PC-3 (cell line): ENCODE measurements at regions not wholly inside any gene's neighbourhood (a gene's known extent, or its start where the extent isn't known, plus 50 kb on each side); places are given as distances from the start of the nearest gene placed in this dataset.

Experiments used
- ATAC-seq: fragments of 200-7000 bp; cut with Tn5 transposase; 2 replicates; pipeline ENCODE4 v1.9.1; 2020; ENCODE audit warnings: mild to moderate bottlenecking, moderate library complexity
- BruUV-seq: library from RNA; stranded (reverse); fragments of 400-500 nt; replicated peaks from 2 replicates; lab custom pipeline; 2021; lab: Mats Ljungman, UMichigan
- CTCF ChIA-PET: fragments of 300-600 bp; sonication (Branson Sonifier 250); formaldehyde crosslinking; loops from one replicate; lab custom pipeline; 2022; ENCODE audit warnings: antibody characterized with exemption; lab: Charles Lee
- POLR2A ChIA-PET: fragments of 300-600 bp; sonication (Branson Sonifier 250); formaldehyde crosslinking; loops from one replicate; lab custom pipeline; 2022; ENCODE audit warnings: antibody characterized with exemption; ENCODE audit not compliant: unreplicated experiment; lab: Charles Lee
- DNase-seq: peaks from one replicate; pipeline ENCODE4 v3.0.0-alpha.2; 2015
- H2AFZ ChIP-seq: fragments of 300-600 bp; sonication (generic); 2 replicates; pipeline ENCODE4 v1.6.0; 2016; ENCODE audit warnings: antibody characterized with exemption, low read length
- H3F3A ChIP-seq: fragments of 300-600 bp; sonication (generic); one replicate; pipeline ENCODE4 v1.6.0; 2017; ENCODE audit warnings: antibody characterized with exemption, low read length, control low read depth, mild to moderate bottlenecking; ENCODE audit not compliant: unreplicated experiment
- H3K27ac ChIP-seq: fragments of 300-600 bp; sonication (generic); 2 replicates; pipeline ENCODE4 v1.5.1; 2016; ENCODE audit warnings: mild to moderate bottlenecking, low read length
- H3K27me3 ChIP-seq: fragments of 300-600 bp; sonication (generic); 2 replicates; pipeline ENCODE4 v1.6.1; 2016; ENCODE audit warnings: low read length, mixed read lengths
- H3K36me3 ChIP-seq: fragments of 300-600 bp; sonication (generic); 2 replicates; pipeline ENCODE4 v1.6.1; 2016; ENCODE audit warnings: low read depth, mixed run types, low read length, mixed read lengths
- H3K4me1 ChIP-seq: fragments of 300-600 bp; sonication (generic); 2 replicates; pipeline ENCODE4 v1.5.1; 2016; ENCODE audit warnings: low read length; ENCODE audit not compliant: insufficient read depth
- H3K4me2 ChIP-seq: fragments of 300-600 bp; sonication (generic); 2 replicates; pipeline ENCODE4 v1.6.0; 2016; ENCODE audit warnings: low read length
- H3K4me3 ChIP-seq: fragments of 300-600 bp; sonication (generic); 2 replicates; pipeline ENCODE4 v1.5.1; 2016; ENCODE audit warnings: mild to moderate bottlenecking, low read length, mixed read lengths
- H3K79me2 ChIP-seq: fragments of 300-600 bp; sonication (generic); 2 replicates; pipeline ENCODE4 v1.6.1; 2017; ENCODE audit warnings: low read length, mixed read lengths
- H3K9ac ChIP-seq: fragments of 300-600 bp; sonication (generic); 2 replicates; pipeline ENCODE4 v1.6.0; 2016; ENCODE audit warnings: mild to moderate bottlenecking, low read length
- H3K9me2 ChIP-seq: fragments of 300-600 bp; sonication (generic); replicated peaks from 2 replicates; pipeline ENCODE4 v1.6.1; 2016; ENCODE audit warnings: mixed run types, low read length, mixed read lengths
- H3K9me3 ChIP-seq: fragments of 300-600 bp; sonication (generic); 2 replicates; pipeline ENCODE4 v1.6.1; 2016; ENCODE audit warnings: low read length, mixed read lengths
- H4K20me1 ChIP-seq: fragments of 300-600 bp; sonication (generic); 2 replicates; pipeline ENCODE4 v1.6.1; 2016; ENCODE audit warnings: low read length, mixed read lengths
- EZH2 ChIP-seq: fragments of 300-600 bp; sonication (generic); IDR thresholded peaks from one replicate; pipeline ENCODE4 v1.6.1; 2017; ENCODE audit warnings: antibody characterized with exemption, mild to moderate bottlenecking, low read length; ENCODE audit not compliant: unreplicated experiment
- EZH2phosphoT487 ChIP-seq: fragments of 300-600 bp; sonication (generic); IDR thresholded peaks from 2 replicates; pipeline ENCODE4 v1.6.1; 2018; ENCODE audit warnings: mild to moderate bottlenecking, antibody characterized with exemption, low read length, borderline replicate concordance
- intact Hi-C: fragments of 100-400 bp; cut with micrococcal nuclease; formaldehyde crosslinking; loops from 2 replicates; pipeline ENCODE4 v1.9.0; 2023
- TF ChIP-seq, protein P1 (sequence below): fragments of 300-600 bp; sonication (generic); conservative IDR thresholded peaks from 2 replicates; pipeline ENCODE4 v1.5.1; 2017; ENCODE audit warnings: antibody characterized with exemption, low read depth, mild to moderate bottlenecking, low read length

DNA sequence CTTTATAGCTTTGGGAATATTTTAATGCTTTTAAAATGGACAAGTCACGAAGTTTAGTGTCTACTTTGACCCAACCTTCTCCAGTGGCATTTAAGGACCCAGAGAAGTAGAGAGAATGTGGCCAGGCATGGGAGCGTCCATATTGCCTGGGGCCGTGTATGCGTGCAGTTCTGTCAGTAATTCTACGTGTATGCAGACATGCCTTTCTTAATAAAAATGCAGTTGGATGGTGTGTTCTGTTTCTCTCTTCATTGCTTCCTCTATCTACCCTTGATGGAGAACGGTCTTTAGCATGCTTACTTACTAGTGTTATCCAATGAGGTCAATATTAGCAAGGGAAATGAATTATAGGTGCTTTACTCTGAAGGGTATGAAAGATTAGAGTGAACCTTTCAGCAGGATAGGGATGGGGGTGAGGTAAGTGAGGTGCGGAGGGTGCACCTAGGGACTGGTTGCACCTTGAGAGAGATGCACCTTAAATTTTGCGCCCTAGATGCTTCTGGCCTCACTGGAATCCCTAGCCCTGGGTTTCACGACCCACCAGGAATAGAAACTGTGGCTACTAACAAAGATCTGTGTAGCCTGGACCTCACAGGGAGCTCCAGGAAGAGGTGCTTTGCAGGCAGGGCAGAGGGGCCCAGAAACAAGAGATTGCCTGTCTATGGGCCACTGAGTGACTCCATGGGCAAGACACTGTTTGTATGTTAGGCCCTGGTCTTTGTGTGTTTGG lies 194.3 kb downstream of the MYCN start:
- DNase-seq (no peak), ATAC-seq (no peak)
- no peak for TF ChIP-seq EZH2
- no peak for TF ChIP-seq EZH2phosphoT487
- TF ChIP-seq, protein P1, sequence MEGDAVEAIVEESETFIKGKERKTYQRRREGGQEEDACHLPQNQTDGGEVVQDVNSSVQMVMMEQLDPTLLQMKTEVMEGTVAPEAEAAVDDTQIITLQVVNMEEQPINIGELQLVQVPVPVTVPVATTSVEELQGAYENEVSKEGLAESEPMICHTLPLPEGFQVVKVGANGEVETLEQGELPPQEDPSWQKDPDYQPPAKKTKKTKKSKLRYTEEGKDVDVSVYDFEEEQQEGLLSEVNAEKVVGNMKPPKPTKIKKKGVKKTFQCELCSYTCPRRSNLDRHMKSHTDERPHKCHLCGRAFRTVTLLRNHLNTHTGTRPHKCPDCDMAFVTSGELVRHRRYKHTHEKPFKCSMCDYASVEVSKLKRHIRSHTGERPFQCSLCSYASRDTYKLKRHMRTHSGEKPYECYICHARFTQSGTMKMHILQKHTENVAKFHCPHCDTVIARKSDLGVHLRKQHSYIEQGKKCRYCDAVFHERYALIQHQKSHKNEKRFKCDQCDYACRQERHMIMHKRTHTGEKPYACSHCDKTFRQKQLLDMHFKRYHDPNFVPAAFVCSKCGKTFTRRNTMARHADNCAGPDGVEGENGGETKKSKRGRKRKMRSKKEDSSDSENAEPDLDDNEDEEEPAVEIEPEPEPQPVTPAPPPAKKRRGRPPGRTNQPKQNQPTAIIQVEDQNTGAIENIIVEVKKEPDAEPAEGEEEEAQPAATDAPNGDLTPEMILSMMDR, result no peak
- Histone ChIP-seq H3K79me2 (no peaks in the 10 kb centered on the region), H3K9me2 (no peaks in the 10 kb centered on the region), H2AFZ (no peak overlapping the region), H3K27me3 (no peaks in the 10 kb centered on the region), H3K4me1 (no peaks in the 10 kb centered on the region), H3K36me3 (no peaks in the 10 kb centered on the region), H3K9ac (no peak overlapping the region), H4K20me1 (no peaks in the 10 kb centered on the region), H3K9me3 (no peaks in the 10 kb centered on the region), H3K27ac (no peak overlapping the region), H3F3A (no peaks in the 10 kb centered on the region), H3K4me3 (no peak overlapping the region), H3K4me2 (no peak overlapping the region)
- ChIA-PET CTCF (no interaction called here), POLR2A (no interaction called here)
- no TSS peak for BruUV-seq
- intact Hi-C loops, result no loop called here

GRCh38 chr2:16130906-16131400 lies 190.6 kb downstream of the MYCN start:
- Histone ChIP-seq H4K20me1 (no peaks in the 10 kb centered on the region), H3K27ac (no peak overlapping the region), H2AFZ (no peak overlapping the region), H3K27me3 (no peaks in the 10 kb centered on the region), H3K9me3 (no peaks in the 10 kb centered on the region), H3K4me1 (no peaks in the 10 kb centered on the region), H3K4me3 (no peak overlapping the region), H3K36me3 (no peaks in the 10 kb centered on the region), H3K4me2 (no peak overlapping the region), H3F3A (no peaks in the 10 kb centered on the region), H3K9ac (no peak overlapping the region), H3K79me2 (no peaks in the 10 kb centered on the region), H3K9me2 (no peaks in the 10 kb centered on the region)
- ChIA-PET CTCF (no interaction called here), POLR2A (no interaction called here)
- ATAC-seq (no peak), DNase-seq (no peak)
- TF ChIP-seq, protein P1, result no peak
- TF ChIP-seq EZH2 (no peak), EZH2phosphoT487 (no peak)
- intact Hi-C loops, result no loop called here
- BruUV-seq, result no TSS peak

GRCh38 chr2:16130541-16130880 lies 190.2 kb downstream of the MYCN start:
- TF ChIP-seq, protein P1, result no peak
- no peaks in the 10 kb centered on the region for H3K79me2 ChIP-seq
- no peak for ATAC-seq
- no peak overlapping the region for H3K4me2 ChIP-seq
- H3K27me3 ChIP-seq, result no peaks in the 10 kb centered on the region
- H3K27ac ChIP-seq, result no peak overlapping the region
- H3K9me3 ChIP-seq, result no peaks in the 10 kb centered on the region
- ChIA-PET CTCF (no interaction called here), POLR2A (no interaction called here)
- no peaks in the 10 kb centered on the region for H3K36me3 ChIP-seq
- H4K20me1 ChIP-seq, result no peaks in the 10 kb centered on the region
- no peaks in the 10 kb centered on the region for H3F3A ChIP-seq
- no peak overlapping the region for H3K4me3 ChIP-seq
- no TSS peak for BruUV-seq
- H3K4me1 ChIP-seq, result no peaks in the 10 kb centered on the region
- no peak for DNase-seq
- H3K9me2 ChIP-seq, result no peaks in the 10 kb centered on the region
- H3K9ac ChIP-seq, result no peak overlapping the region
- H2AFZ ChIP-seq, result no peak overlapping the region
- intact Hi-C loops, result no loop called here
